ENCODE measurements at regions not wholly inside any gene's neighbourhood (a gene's known extent, or its start where the extent isn't known, plus 50 kb on each side); places are given as distances from the start of the nearest gene placed in this dataset.

- intact Hi-C loops (cut with micrococcal nuclease): no loop called here
- Mint-ChIP-seq H3K4me3 (no peak overlapping the region), H3K4me1 (no peaks in the 10 kb centered on the region), H3K27me3 (no peaks in the 10 kb centered on the region), H3K27ac (no peak overlapping the region), H3K36me3 (ENCODE audit: low read depth) (no peaks in the 10 kb centered on the region), H3K9me3 (peaks cover 3% of the 10 kb centered on the region)
- POLR2A ChIA-PET: no interaction called here
- no peak for ATAC-seq (ENCODE audit: low read depth)
- DNase-seq: no peak
- CTCF ChIA-PET: no interaction called here
- TF ChIP-seq CTCF (IDR thresholded peaks at IDR 0.05): no peak
Measured at GRCh38 chr5:118447350-118447749, 541.0 kb downstream of the DTWD2 start.

DNA sequence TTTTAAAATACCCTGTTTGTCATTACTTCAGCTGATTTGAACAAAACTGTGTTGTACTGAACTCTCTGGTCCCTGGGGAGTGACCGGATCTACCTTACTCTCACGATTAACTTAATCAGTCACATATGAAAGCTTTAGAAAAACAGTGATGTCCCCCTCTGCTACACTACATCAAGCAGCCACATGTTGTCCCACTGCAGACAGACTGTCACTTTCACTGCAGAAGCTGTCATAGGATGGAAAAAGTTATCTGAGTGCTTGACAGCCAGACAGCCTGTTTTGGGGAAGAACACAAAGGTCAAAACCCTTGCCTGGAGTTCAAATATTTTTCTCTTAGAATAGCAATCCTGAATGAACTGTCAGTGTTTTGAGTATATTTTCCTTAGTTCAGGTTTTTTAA is 546.4 kb downstream of the DTWD2 start:
- ATAC-seq (ENCODE audit: low read depth): no peak
- intact Hi-C loops (cut with micrococcal nuclease): no loop called here
- ChIA-PET CTCF (no interaction called here), POLR2A (no interaction called here)
- Mint-ChIP-seq H3K4me3 (no peak overlapping the region), H3K9me3 (no peaks in the 10 kb centered on the region), H3K4me1 (no peaks in the 10 kb centered on the region), H3K27ac (no peak overlapping the region), H3K27me3 (no peaks in the 10 kb centered on the region), H3K36me3 (ENCODE audit: low read depth) (no peaks in the 10 kb centered on the region)
- TF ChIP-seq CTCF (IDR thresholded peaks at IDR 0.05): no peak
- no peak for DNase-seq

- Mint-ChIP-seq H3K27ac (no peak overlapping the region), H3K27me3 (no peaks in the 10 kb centered on the region), H3K9me3 (no peaks in the 10 kb centered on the region), H3K4me3 (no peak overlapping the region), H3K4me1 (no peaks in the 10 kb centered on the region), H3K36me3 (ENCODE audit: low read depth) (no peaks in the 10 kb centered on the region)
- ChIA-PET POLR2A (no interaction called here), CTCF (no interaction called here)
- no peak for DNase-seq
- intact Hi-C loops (cut with micrococcal nuclease): no loop called here
- no peak for ATAC-seq (ENCODE audit: low read depth)
- no peak for TF ChIP-seq CTCF (IDR thresholded peaks at IDR 0.05)
Measured at GRCh38 chr5:118441034-118441433, 547.3 kb downstream of the DTWD2 start.

DNA sequence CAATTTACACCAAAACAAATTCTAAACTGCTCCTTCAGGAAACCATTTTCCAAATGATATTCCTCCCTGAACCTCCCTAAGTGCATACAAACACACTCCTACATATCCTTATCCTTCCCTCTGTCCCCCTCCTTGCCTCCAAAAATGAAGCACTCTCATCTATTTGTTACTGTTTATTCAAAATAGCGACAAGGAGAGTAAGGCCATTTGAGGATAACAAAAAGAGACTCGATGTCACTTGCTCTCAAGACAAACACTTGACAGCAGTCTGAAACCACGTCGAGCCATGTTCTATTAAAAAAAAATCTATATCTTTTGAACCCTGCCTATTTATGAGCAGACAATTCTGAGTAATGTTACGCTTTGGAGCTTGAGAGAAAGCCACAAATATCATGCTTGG is 547.9 kb downstream of the DTWD2 start:
- no peaks in the 10 kb centered on the region for H3K4me1 Mint-ChIP-seq
- ChIA-PET CTCF (no interaction called here), POLR2A (no interaction called here)
- H3K36me3 Mint-ChIP-seq (ENCODE audit: low read depth): no peaks in the 10 kb centered on the region
- no peak for ATAC-seq (ENCODE audit: low read depth)
- TF ChIP-seq CTCF (IDR thresholded peaks at IDR 0.05): no peak
- H3K9me3 Mint-ChIP-seq: no peaks in the 10 kb centered on the region
- no peak for DNase-seq
- intact Hi-C loops (cut with micrococcal nuclease): no loop called here
- H3K27me3 Mint-ChIP-seq: no peaks in the 10 kb centered on the region
- H3K4me3 Mint-ChIP-seq: no peak overlapping the region
- no peak overlapping the region for H3K27ac Mint-ChIP-seq

- TF ChIP-seq CTCF (IDR thresholded peaks at IDR 0.05): no peak
- DNase-seq (no peak), ATAC-seq (ENCODE audit: low read depth) (no peak)
- Mint-ChIP-seq H3K27ac (no peak overlapping the region), H3K27me3 (no peaks in the 10 kb centered on the region), H3K4me1 (no peaks in the 10 kb centered on the region), H3K4me3 (no peak overlapping the region), H3K36me3 (ENCODE audit: low read depth) (no peaks in the 10 kb centered on the region), H3K9me3 (no peaks in the 10 kb centered on the region)
- ChIA-PET CTCF (no interaction called here), POLR2A (no interaction called here)
- intact Hi-C loops (cut with micrococcal nuclease): no loop called here
Measured at GRCh38 chr5:118439831-118440230, 548.5 kb downstream of the DTWD2 start.

Data from activated B cell treated with CpG ODN at 0.5 μM for 24 hours (primary cell).